Erythroblast (primary cell): ENCODE measurements at regions not wholly inside any gene's neighbourhood (a gene's known extent, or its start where the extent isn't known, plus 50 kb on each side); places are given as distances from the start of the nearest gene placed in this dataset.

Experiments
- GATA1 ChIP-seq: IDR thresholded peaks from 2 replicates; pipeline ENCODE4 v1.6.1; 2011; ENCODE audit warnings: low read depth, mild to moderate bottlenecking, control low read depth, low read length, moderate library complexity
- POLR2A ChIP-seq: IDR thresholded peaks from 2 replicates; pipeline ENCODE4 v1.6.1; 2011; ENCODE audit warnings: mild to moderate bottlenecking, low read length

DNA sequence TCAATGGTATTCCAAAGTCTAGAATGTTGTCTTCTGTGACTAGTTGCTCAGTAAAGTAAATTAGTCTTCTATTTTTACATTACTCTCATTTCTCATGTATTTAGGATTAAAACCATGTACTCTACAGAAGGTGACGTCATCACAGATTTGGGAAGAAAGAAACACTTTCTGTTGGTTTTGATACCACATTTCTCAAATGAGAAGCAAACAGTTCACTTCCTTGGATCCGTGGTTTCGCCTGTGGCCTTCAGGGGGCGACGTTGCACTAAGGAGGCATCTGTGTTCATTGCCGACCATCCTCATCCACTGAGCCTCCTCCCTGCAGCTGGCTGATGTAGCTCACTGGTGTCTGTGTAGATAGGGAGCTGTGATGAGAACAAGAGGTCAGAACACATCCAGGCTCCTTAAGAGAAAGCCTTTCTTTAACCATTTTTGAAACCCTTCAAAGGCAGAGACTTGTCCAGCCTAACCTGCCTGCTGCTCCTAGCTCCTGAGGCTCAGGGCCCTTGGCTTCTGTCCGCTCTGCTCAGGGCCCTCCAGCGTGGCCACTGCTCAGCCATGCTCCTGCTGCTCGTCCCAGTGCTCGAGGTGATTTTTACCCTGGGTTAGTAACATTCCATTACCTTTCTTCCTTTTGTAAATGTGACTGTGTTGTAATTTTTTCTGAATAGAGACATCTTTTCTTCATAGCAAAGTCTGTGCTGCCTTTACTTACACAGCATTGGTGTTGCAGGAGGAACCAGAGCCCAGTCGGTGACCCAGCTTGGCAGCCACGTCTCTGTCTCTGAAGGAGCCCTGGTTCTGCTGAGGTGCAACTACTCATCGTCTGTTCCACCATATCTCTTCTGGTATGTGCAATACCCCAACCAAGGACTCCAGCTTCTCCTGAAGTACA is 220.6 kb upstream of the OR4E1 start:
- no peak for TF ChIP-seq POLR2A
- TF ChIP-seq GATA1, result no peak
